ENCODE measurements at regions not wholly inside any gene's neighbourhood (a gene's known extent, or its start where the extent isn't known, plus 50 kb on each side); places are given as distances from the start of the nearest gene placed in this dataset.

DNA sequence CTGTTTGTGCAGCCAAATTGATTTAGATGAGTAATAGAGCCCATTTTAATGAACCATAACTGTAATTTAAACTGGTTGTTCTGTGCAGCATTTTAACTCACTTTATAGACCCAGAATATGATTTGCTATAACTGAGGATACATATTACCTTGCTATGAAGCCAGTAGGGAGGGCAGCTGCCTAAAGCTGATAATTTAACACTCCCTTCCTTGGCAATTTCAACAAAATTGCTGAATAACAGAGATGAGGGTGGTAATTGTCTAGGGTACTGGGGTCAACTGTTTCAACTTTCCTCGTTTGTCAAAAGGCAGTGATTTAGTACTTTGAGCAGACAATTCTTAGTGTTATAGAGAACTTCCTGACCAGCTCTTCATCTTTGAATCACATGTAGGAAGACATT is 304.9 kb upstream of the POU1F1 start:
- ATAC-seq (no peak), FAIRE-seq (no peak), DNase-seq (ENCODE audit: extremely low read depth in 1 of 4, low spot score in 3 of 4) (no peak)
- no peak overlapping the region for H3K9ac ChIP-seq (ENCODE audit: insufficient read depth in 1 of 2, low read depth in 2 of 2, low read length in 2 of 2)
- H3K4me1 ChIP-seq (replicated peaks in 1 of 2; ENCODE audit: control insufficient read depth in 2 of 2, insufficient read depth in 2 of 2, low read length in 2 of 2) = no peaks in the 10 kb centered on the region
- intact Hi-C loops (cut with micrococcal nuclease) (no loop called here), in situ Hi-C loops (cut with MboI) (no loop called here)
- WGBS (ENCODE audit: insufficient coverage, low coverage, missing lambda C conversion rate) = 0% methylated on average over 1 of the region's 1 CpG
- no peaks in the 10 kb centered on the region for H3K79me2 ChIP-seq (ENCODE audit: control insufficient read depth, insufficient read depth, low read length)
- no peak for TF ChIP-seq CCNT2 (IDR thresholded peaks at IDR 0.05; ENCODE audit: borderline replicate concordance, extremely low read depth, insufficient read length, low read depth, low read length)
- no peak for TF ChIP-seq ZNF668 (CRISPR knock-in tag; IDR thresholded peaks at IDR 0.05)
- TF ChIP-seq, protein P1, sequence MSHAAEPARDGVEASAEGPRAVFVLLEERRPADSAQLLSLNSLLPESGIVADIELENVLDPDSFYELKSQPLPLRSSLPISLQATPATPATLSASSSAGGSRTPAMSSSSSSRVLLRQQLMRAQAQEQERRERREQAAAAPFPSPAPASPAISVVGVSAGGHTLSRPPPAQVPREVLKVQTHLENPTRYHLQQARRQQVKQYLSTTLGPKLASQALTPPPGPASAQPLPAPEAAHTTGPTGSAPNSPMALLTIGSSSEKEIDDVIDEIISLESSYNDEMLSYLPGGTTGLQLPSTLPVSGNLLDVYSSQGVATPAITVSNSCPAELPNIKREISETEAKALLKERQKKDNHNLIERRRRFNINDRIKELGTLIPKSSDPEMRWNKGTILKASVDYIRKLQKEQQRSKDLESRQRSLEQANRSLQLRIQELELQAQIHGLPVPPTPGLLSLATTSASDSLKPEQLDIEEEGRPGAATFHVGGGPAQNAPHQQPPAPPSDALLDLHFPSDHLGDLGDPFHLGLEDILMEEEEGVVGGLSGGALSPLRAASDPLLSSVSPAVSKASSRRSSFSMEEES (CRISPR knock-in tag; IDR thresholded peaks at IDR 0.05) = no peak
- no peak for TF ChIP-seq SIN3A (IDR thresholded peaks at IDR 0.05; ENCODE audit: borderline replicate concordance in 2 of 2, control insufficient read depth in 1 of 2, low read depth in 2 of 2, low read length in 2 of 2)
- no peaks in the 10 kb centered on the region for H3K36me3 ChIP-seq (ENCODE audit: control insufficient read depth, insufficient read depth, low read length)
- no TSS peak for BruUV-seq (replicated peaks)
- H3K4me3 ChIP-seq = no peak overlapping the region
- ChIA-PET CTCF (ENCODE audit: low intra/inter-chr PET ratio) (no interaction called here), POLR2A (no interaction called here)
- H3K27ac ChIP-seq (ENCODE audit: extremely low read depth, low read depth, low read length) = no peak overlapping the region
- no peaks in the 10 kb centered on the region for H3K9me1 ChIP-seq (ENCODE audit: control insufficient read depth, insufficient read depth, low read length)
- H3K9me3 ChIP-seq (replicated peaks; ENCODE audit: control insufficient read depth, insufficient read depth, low read depth, low read length) = no peaks in the 10 kb centered on the region
- no peaks in the 10 kb centered on the region for H4K20me1 ChIP-seq (replicated peaks; ENCODE audit: control insufficient read depth, insufficient read depth, low read length)
- H3K27me3 ChIP-seq (ENCODE audit: control insufficient read depth in 2 of 2, insufficient read depth in 2 of 2, low read length in 2 of 2) = no peaks in the 10 kb centered on the region
- no peak overlapping the region for H3K4me2 ChIP-seq (ENCODE audit: insufficient read depth, low read length)
- H2AFZ ChIP-seq (ENCODE audit: low read depth, low read length) = no peak overlapping the region

DNA sequence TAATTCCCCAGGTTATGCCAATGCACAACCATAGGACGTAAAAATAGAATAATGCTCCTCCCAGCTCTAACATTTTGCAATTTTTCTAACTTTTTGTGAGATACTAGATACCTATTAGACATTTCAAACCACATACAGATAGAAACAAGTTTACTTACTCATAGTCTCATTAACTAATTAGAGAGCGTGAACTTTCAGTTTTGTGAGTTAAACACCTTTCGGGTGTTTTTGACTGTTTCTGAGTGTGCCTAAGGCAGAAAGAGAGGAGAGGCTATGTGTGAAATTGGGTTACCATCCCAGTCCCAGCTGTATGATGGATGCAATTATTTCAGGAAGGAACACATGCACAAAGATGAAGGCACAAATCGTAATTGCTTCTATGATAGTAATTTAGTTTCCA is 300.4 kb upstream of the POU1F1 start:
- POLR2A ChIA-PET = no interaction called here
- in situ Hi-C loops (cut with MboI) = no loop called here
- no TSS peak for BruUV-seq (replicated peaks)
- no peak overlapping the region for H3K9ac ChIP-seq (ENCODE audit: insufficient read depth in 1 of 2, low read depth in 2 of 2, low read length in 2 of 2)
- no peak for DNase-seq (ENCODE audit: extremely low read depth in 1 of 4, low spot score in 3 of 4)
- H3K4me1 ChIP-seq (replicated peaks in 1 of 2; ENCODE audit: control insufficient read depth in 2 of 2, insufficient read depth in 2 of 2, low read length in 2 of 2) = no peaks in the 10 kb centered on the region; a peak in 1 of 5 replicates
- H3K27ac ChIP-seq (ENCODE audit: extremely low read depth, low read depth, low read length) = no peak overlapping the region
- CTCF ChIA-PET (ENCODE audit: low intra/inter-chr PET ratio) = no interaction called here
- FAIRE-seq = no peak
- no peaks in the 10 kb centered on the region for H3K36me3 ChIP-seq (ENCODE audit: control insufficient read depth, insufficient read depth, low read length)
- no peaks in the 10 kb centered on the region for H3K9me3 ChIP-seq (replicated peaks; ENCODE audit: control insufficient read depth, insufficient read depth, low read depth, low read length)
- H3K79me2 ChIP-seq (ENCODE audit: control insufficient read depth, insufficient read depth, low read length) = no peaks in the 10 kb centered on the region
- no peaks in the 10 kb centered on the region for H3K9me1 ChIP-seq (ENCODE audit: control insufficient read depth, insufficient read depth, low read length)
- ATAC-seq = no peak
- H2AFZ ChIP-seq (ENCODE audit: low read depth, low read length) = no peak overlapping the region
- H3K4me3 ChIP-seq = no peak overlapping the region
- H3K4me2 ChIP-seq (ENCODE audit: insufficient read depth, low read length) = no peak overlapping the region
- 27% methylated on average over 4 of the region's 4 CpGs for WGBS (ENCODE audit: insufficient coverage, low coverage, missing lambda C conversion rate)
- H4K20me1 ChIP-seq (replicated peaks; ENCODE audit: control insufficient read depth, insufficient read depth, low read length) = no peaks in the 10 kb centered on the region
- H3K27me3 ChIP-seq (ENCODE audit: control insufficient read depth in 2 of 2, insufficient read depth in 2 of 2, low read length in 2 of 2) = no peaks in the 10 kb centered on the region
- intact Hi-C loops (cut with micrococcal nuclease) = no loop called here
- TF ChIP-seq TCF7 (IDR thresholded peaks at IDR 0.05; ENCODE audit: borderline replicate concordance) (no peak), PHF21A (IDR thresholded peaks at IDR 0.05; ENCODE audit: borderline replicate concordance, low read depth) (no peak), DACH1 (IDR thresholded peaks at IDR 0.05; ENCODE audit: partially characterized antibody) (no peak), TAF1 (IDR thresholded peaks at IDR 0.05; ENCODE audit: control insufficient read depth, extremely low read depth, insufficient read depth, low read length, severe bottlenecking) (no peak)
- TF ChIP-seq, protein P2, sequence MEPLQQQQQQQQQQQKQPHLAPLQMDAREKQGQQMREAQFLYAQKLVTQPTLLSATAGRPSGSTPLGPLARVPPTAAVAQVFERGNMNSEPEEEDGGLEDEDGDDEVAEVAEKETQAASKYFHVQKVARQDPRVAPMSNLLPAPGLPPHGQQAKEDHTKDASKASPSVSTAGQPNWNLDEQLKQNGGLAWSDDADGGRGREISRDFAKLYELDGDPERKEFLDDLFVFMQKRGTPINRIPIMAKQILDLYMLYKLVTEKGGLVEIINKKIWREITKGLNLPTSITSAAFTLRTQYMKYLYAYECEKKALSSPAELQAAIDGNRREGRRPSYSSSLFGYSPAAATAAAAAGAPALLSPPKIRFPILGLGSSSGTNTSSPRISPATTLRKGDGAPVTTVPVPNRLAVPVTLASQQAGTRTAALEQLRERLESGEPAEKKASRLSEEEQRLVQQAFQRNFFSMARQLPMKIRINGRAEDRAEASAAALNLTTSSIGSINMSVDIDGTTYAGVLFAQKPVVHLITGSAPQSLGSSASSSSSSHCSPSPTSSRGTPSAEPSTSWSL (CRISPR knock-in tag; IDR thresholded peaks at IDR 0.05; ENCODE audit: borderline replicate concordance) = no peak
